CD4-positive, alpha-beta T cell treated with Interleukin-17A for 1 hour (primary cell): ENCODE measurements at regions not wholly inside any gene's neighbourhood (a gene's known extent, or its start where the extent isn't known, plus 50 kb on each side); places are given as distances from the start of the nearest gene placed in this dataset.

Experiments
- DNase-seq: peaks from one replicate; pipeline ENCODE4 v3.0.0-alpha.2; 2020

DNA sequence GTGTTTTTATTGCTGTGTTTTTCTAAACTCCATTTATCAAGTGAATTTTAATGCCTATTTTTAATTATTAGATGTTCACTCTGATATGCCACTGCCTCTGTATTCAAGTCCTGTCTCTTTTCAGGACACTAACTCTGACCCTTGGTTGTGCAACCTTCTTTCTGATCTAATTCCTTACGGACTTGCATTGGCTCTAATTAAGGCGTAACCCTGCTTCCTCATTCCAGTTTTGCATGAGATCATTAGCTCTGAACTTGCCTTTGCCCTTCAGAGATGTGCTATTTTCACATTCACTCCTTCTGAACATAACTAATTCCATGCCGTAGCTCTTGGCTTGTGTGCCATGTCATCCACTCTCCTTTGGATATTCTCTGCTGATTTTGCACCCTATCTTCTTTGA, 162.5 kb upstream of the TMEFF2 start:
- no peak for DNase-seq

DNA sequence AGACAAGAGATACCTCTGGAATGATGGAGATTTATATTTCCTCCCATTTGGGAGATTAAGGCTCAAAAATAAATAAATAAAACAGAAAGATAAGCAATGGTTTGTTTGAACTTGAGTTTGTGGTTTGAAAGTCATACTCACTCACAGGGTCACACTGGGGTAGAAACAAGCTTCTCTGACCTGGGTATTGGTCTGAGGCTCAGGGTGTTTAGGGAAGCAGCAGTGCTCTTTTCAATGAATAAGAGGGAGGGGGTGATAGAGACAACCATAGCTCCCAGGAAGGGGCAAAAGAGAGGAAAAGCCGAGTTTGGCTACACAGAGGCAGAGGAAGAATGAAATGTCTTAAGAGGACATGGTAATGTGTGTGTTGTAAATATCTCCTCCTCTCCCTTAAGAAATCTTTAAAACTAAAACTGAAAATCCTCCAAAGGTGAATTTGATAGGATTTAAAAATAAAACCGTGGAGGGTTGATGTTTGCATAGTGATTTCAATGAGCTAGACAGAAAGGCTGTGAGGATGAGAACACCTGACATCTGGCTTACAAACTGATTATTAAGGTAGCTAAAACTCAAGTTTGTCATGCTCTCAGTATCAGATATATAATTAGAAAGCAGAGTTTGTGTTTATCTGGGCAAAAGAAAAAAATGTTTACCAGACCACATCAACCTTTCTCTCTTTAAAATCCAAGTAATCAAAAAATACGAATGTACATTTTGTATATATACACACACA, 159.9 kb upstream of the TMEFF2 start:
- DNase-seq, result no peak

DNA sequence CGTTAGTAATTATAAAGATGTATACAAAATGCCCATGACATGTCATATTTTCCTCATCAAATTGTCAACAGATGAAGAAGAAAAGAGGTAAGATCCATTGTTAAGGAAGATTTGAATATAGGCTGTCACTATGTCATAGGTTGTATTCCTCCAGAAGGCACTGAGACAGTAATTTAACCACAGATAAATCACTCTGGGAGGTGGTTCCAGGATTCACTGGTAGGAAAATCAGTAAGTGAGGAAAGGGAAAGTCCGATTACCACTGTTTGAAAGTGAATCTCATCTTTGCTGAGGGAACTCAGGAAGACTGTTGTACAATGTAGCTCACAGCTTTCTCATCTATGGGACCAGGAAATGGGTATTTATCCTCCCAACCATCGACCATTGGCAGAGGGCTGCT, 152.8 kb upstream of the TMEFF2 start:
- no peak for DNase-seq

DNA sequence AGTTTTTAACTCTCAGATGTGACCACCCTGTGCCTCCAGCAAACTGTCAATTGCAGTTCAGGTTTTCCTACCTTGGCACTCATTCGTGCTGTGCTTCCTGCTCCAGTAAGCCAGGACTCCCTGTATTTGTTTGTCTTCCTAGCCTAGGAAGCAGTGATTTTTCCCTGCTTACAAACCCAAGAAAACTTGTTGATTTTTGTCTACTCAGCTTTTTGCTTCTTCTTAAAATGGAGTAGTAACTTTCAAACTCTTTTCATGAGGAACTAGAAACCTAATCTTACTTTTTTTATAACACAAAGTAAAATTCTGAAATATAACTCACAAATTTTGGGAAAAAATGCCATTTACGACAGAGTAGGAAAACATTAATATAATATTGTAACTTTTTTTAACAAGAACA, 150.6 kb upstream of the TMEFF2 start:
- no peak for DNase-seq

DNA sequence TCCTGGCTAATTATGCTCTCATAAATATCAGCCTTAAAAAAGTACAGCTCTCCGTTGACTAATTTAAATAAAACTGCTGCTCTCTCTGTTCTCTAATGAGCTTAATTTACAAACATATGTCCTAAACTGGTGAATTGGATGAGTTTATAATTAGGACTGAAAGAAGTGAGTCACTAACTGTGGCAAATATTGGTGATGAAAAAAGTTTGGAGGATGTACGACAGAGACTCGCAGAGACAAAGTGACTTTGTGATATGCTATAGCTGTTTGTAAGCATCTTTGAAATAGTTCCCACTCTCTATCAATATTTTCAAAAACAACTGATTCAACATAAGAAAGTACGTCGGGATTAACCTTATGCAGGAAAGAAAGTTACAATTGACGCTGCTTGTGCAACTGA, 138.9 kb upstream of the TMEFF2 start:
- no peak for DNase-seq

DNA sequence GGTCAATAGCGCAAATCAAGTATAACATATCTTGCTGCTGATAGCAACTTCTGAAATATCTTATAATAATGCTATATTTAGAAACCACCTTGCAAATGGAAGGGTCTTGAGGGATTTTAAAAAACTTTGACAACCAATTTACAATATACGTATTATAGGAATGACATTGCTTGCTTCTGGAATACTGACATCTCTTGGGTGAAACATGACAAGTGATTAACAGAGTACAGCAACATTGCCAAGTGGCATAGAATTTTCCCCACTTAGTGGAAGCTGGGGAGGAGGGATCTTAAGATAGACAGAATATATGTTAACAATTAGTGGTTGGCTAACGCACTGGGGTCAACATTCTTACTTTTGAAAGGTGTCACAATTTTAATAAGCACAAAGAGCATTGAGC, 133.6 kb upstream of the TMEFF2 start:
- DNase-seq, result no peak

DNA sequence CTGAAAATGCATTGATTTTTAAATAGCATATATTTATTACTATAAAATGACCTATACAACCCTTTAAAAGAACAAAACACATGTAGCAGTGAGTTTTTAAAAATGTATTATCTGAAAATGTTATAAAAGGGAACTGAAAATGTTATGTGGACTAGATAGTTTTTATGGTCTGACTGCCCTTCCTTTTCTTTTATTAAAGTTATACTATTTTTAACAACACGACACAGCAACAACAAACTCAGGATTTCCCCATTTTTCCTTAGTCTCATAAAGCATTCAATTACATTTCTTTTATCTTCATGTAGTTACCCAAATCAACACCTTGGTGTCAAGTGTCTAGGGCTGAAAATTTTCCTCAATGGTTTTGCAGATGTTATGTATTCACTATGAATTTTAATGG, 132.8 kb upstream of the TMEFF2 start:
- DNase-seq, result no peak

DNA sequence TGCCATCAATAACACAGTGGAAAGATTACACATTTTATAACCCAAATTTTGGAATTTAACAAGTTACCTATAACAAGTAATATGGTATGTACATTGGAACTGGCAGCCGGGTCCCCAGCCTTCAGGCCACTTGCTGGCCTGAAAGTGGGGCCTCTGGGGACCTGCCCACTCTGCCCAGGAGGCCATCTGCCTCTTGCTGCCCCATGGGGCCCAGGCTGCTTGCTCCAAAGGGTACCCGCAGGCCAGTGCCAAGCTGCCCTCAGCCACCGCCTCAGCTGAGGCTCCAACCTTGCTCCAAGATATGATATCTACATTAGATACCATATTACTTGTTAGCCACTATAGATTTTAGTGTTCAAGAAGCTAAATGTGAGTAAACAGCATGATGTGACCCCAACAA, 120.8 kb upstream of the TMEFF2 start:
- DNase-seq, result no peak

DNA sequence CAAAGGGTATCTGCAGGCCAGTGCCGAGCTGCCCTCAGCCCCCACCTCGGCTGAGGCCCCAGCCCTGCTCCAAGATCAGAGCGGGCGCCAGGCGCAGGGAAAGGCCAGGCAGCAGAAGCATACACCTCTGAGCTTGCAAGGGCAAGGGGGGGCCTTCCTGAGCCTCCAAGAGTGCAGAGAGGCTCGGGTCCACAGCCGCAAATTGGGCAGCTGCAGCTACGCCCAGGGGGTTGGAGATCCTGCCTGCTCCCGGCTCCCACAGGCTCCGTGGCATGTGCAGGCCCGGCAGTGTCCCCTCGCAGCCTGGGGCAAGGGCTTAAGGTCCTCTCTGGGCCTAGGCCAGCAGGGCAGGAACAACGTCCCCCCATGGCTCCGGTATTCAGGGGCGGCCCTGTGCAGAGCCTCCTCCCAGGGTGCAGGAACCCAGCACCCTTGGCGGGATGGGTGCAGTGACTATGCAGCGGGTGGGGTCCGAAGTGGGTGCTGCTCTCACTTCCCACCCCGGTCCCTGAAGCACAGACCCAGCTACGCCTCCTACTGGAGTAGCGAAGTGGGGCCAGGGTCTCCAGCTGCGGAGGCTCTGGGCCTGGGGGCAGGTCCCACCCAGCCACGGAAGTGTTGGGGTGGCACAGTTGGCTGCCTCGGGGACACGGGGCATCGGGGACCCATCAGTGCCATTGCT, 120.2 kb upstream of the TMEFF2 start:
- no peak for DNase-seq

DNA sequence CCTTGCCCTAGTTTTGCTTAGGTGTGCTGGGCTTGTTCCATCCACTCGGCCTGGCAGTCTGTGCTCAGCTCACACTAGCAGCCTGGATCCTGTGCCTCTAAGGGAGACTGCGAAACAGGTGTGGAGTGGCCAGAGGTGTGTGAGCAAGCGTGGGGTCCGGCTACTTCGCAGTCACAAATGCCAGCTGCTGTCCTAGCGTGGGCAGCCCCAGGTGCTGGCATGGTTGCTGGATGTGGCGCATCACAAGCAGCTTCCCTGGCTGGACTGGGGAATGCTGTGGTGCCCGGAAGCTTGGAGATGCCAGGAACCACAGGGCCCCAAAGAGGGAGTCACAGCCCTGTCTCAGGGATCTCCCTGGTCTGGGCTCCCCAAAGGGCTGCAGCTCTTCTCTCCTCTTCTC, 119.0 kb upstream of the TMEFF2 start:
- no peak for DNase-seq

DNA sequence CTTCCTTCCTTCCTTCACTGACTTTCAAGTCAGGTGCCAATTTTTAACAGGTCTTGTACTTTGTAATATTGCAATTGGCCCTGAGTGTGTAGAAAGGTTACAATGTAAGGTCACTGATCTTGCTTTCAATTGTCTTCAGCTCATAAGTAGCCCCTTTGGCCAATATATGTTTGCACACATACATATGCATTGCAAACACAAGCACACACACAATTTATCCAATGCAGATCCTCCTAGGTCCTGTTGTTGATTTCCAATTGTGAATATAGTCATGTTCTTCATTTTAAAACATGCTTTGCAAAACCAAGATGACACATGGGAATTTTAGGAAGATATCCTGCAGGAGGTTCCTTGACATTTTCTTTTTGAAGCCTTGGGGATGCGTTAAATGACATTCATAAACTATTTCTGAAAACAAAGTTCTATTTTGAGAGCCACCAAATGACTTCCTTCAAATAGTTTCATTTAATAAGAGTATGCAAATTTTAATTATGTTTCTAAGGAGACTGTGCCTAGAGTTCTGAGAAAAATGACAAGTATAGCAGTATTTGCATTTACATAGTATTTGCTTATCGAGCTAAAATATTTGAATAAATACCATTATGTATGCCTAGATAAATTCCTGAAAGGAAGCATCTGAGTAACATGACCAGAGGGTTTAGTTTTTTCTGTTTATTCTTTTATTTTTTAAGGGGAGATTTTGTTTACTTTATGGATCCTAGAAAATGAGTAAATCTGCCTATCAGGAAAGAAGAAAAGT, 117.1 kb upstream of the TMEFF2 start:
- DNase-seq, result no peak

DNA sequence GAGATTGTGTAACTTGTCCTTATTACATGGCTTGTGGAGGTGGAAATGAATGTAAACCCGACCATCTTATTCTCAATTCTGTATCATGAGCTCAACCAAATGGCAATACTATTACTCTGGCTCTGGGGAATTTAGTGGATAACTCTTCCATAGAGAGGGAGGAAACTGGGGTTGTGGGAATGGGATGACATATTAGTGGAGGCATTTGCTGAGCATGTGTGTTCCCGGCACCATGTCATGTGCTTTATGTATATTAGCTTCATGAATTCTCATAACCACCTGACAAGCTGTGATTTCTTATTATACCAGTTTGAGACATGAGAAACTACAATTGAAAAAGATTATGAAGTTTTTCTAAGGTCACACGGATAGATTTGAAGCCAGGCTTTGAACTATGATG, 112.8 kb upstream of the TMEFF2 start:
- no peak for DNase-seq

DNA sequence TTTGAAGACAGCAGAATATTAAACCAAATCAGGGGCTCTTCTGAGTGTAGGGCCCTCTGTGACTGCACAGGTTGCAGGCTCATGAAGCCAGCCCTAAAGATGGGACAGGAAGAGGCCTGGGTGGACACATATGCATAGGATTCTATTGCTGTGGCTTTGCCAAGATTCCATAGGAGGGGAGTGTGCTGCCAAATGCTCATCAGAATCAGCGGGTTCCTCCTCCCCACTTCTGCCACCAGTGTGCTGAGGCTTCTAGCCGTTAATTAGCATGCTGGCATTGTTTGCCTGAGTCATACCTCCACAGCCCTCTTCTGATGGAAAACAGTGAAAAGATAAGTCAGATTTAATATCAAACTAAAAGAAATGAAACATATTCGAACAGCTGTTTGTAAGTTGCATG, 103.9 kb upstream of the TMEFF2 start:
- no peak for DNase-seq

DNA sequence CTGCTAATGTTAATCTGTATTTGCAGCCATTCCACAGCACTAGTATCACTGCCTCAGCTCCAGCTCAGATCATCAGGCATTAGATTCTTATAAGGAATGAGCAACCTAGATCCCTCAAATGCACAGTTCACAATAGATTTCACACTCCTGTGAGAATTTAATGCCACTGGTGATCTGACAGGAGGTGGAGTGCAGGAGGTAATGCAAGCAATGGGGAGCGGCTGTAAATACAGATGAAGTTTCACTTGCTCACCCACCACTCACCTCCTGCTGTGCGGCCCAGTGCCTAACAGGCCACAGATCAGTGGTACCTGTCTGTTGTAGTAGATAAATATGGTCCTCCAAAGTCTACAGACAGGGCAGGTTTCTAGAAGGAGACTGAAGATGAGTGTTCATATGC, 97.7 kb upstream of the TMEFF2 start:
- DNase-seq, result no peak

DNA sequence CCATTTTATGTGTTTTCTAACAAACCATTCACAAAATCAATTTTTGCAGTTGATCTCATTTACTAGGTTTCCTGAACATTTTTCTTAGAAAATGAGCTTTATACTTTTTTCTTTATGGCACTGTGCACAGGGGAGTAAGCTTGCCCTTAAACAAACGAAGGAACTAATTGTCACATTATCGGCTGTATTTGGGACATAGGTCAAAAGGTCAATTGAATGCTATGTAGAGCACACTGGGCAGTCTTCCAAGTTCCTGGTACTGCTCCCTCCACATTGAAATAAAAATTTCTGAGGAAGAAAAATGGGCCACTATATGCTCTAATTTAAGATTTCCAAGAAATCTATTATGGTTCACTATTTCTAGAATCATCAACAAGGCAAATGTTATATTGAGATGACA, 93.6 kb upstream of the TMEFF2 start:
- no peak for DNase-seq

DNA sequence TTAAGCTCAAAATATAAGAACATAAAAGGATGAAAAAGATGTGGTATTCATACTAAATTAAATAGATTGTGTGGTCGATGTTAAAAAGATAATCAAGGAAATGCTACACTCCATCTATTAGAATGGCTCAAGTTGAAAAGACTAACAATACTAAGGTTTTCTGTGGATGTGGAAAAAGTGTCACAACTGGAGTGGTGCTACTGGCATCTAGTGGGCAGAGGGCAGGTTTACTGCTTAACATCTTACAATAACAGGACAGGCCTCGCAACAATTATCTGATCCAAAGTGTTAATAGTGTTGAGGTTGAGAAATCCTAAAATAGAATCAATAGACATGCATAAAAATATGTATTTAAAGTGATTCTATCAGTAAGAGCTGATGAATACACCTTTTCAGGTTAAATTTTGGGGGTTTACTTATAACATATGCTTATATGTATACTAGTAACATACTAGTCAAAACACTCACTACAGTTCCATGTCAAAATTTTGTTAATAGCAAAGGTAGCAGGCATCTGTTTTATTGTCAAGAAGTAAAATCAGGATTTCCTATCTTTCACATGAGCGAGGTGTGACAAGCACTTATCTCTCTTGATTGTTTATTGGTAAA, 91.5 kb upstream of the TMEFF2 start:
- no peak for DNase-seq

DNA sequence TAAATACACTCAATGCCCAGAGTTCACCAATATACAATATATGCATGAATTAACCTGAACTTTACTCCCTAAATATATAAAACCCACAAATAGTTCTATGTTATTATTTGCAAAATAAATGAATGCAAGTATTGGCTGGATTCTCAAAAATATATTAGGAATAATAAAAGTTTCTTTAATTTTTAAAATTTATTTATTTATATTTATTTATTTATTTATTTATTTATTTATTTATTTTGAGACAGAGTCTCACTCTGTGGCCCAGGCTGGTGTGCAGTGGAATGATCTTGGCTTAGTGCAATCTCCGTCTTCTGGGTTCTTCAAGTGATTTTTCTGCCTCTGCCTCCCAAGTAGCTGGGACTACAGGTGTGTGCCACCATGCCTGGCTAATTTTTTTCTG, 88.7 kb upstream of the TMEFF2 start:
- DNase-seq, result no peak

DNA sequence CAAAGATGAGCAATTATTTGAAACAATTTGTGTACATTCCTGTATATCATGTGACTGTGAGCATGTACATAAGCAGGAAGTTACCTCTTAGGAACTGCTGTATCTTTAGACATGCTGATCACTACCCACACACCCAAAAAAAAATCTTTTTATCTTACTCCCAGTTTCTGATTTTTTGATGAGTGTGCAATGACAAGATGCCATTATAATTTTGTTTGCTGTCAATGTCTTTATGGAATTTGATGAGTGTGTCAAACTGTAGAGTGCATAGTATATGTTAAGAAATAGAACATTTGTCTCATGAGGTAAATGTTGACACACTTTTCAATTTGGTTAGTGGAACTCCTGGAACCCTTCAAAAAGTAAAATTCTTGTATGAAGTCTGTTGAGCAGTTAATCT, 84.0 kb upstream of the TMEFF2 start:
- DNase-seq, result no peak

DNA sequence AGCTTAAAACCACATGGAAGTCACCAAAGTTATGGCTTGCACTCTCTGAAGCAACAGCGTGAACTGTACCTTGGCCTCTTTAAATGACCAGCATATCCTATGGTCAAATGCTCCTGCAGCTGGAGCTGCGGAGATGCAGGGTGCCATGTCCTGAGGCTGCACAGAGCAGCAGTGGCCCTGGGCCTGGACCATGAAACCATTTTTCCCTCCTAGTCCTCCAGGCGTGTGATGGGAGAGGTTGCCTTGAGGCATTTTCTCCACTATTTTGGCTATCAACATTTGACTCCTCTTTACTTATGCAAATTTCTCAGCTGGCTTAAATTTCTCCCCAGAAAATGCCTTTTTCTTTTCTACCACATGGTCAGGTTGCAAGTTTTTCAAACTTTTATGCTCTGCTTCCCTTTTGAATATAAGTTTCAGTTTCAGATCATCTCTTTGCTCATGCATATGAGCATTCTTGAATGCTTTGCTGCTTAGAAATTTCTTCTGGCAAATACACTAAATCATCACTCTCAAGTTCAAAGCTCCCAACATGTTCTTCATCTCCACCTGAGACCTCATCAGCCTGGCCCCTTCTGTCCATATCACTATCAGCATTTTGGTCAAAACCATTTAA, 82.9 kb upstream of the TMEFF2 start:
- no peak for DNase-seq

DNA sequence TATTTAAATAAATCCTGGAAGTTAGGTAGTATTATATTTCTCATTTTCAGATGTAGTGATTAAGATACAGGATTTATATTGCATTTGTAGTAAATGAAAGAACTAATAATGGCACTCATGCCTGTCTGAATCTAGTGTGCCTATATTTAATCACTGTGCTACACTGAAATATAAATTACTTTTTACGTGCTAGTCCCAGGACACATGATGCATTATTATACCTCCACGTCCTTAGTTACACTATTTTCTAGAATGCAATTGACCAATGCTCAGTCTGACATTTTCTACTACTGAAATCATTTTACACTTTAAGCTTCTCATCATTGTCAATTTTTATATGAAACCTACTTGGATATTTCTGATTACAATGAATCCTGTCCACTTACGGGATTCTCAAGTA, 80.9 kb upstream of the TMEFF2 start:
- no peak for DNase-seq

DNA sequence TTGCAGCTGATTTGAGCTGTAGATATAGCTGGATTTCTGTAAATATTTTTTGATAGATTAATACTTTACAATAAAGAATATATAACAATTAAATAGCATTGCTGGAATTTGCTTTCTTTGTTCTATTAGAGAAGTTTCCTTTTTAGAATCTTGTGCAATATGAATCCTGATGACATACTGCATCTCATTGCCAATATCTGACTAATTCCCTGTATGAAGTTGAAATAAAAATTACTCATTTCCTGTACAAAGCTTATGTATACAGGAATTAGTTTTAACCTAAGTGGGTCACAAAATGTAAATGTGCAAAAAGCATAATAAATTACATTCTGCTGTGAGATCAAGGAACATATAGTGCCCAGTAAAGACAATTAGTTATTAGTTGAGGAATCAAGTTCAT, 72.8 kb upstream of the TMEFF2 start:
- no peak for DNase-seq

DNA sequence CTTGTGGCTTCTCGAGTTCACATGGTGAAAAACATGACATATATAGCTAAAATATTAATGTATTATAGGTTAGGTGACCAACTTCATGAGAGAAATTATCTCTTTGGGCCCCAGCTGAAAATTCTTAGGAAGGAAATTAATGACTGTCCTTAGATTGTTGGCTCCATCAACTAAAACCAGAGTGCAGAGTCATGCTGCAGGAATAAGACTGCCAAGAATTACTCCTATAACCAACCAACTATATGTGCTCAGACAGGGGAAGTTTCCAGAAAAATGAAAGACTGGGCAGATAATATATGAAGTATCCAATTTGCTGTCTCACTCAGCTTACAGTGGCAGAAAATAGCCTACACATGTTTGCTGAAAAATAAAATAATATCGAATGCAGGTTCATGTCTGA, 71.0 kb upstream of the TMEFF2 start:
- no peak for DNase-seq

DNA sequence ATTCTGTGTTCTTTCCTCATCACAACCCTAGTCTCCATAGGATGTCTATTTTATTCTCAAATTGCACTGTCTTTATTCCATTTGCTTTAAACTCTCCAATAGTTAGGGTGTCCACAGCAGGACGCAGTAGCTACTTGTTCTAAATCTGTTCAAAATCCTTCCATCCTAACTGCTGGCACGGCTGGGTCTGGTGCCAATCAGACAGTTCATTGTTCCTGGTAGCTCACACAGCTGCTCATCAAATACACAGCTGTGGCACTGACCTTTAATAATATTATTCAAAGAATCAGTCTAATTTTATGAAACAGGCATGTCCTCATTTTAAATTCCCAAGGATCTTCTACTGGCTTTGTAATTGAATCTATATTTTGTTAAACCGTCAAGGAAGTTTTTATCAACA, 59.7 kb upstream of the TMEFF2 start:
- no peak for DNase-seq
